HG03521 (cell line): ENCODE measurements at regions not wholly inside any gene's neighbourhood (a gene's known extent, or its start where the extent isn't known, plus 50 kb on each side); places are given as distances from the start of the nearest gene placed in this dataset.

Experiments
- ATAC-seq: cut with Tn5 transposase; IDR thresholded peaks from one replicate; pipeline ENCODE4 v1.9.1; 2021; ENCODE audit warnings: mild to moderate bottlenecking, moderate library complexity; ENCODE audit not compliant: unreplicated experiment

DNA sequence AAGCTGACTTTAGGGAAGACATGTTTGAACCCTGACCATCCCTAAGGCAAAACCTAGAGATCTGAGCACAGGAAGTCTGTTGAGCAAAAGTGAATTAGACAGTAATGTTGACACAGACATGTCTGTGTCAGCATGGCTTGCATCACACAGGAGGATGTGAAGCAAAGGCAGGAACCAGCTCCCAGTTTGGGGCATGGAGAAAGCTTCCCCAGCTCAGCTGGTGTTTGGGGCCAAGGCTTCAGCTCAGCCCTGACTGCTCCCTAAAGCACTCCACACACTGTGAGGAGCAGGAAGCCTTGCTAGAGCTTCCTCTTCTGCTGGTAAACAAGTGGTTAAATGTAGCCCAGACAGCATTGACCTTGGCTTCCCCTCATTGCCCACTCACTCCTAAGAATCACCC lies 153.8 kb upstream of the UBL3 start:
- no peak for ATAC-seq

- ATAC-seq, result no peak
Observed at GRCh38 chr13:30002577-30002976, 152.2 kb upstream of the UBL3 start.

GRCh38 chr13:30000370-30000765 lies 150.0 kb upstream of the UBL3 start:
- ATAC-seq, result no peak

- ATAC-seq, result no peak
Observed at GRCh38 chr13:29999492-30000369, 149.3 kb upstream of the UBL3 start.

- ATAC-seq, result no peak
Observed at GRCh38 chr13:29996316-29996715, 145.9 kb upstream of the UBL3 start.

DNA sequence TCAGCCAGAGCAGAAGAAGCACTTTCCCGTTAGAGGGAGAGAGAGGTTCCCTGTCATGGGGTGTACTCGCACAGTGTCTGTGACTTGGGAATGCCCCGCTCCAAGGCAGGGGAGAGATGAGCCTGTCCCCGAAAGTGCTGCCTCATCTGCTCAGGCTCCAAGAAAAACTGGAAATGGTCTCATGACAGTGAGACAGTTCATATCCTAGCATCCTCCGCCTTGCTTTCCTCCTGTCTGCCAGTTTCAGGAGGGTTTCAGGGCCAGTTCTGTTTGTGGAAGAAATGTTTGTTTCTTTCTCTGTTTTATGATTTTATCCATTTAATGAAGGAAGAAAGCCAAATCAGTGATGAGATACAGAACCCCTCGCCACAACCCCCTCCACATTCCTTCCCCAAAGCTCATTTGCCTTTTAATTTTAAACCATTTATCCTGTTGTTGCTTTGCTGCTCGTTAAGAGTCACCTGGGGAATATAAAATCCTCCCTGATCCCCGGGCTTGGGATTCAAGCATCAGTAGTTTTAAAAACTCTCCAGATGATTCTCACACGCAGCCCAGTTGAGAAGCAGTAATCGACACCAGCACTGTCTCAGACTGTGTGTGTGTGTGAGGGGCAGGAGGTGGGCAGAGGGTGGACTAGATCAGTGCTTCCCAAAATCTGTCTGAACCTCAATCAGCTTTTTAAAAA lies 144.6 kb upstream of the UBL3 start:
- no peak for ATAC-seq

GRCh38 chr13:29993716-29994488 lies 143.5 kb upstream of the UBL3 start:
- no peak for ATAC-seq

DNA sequence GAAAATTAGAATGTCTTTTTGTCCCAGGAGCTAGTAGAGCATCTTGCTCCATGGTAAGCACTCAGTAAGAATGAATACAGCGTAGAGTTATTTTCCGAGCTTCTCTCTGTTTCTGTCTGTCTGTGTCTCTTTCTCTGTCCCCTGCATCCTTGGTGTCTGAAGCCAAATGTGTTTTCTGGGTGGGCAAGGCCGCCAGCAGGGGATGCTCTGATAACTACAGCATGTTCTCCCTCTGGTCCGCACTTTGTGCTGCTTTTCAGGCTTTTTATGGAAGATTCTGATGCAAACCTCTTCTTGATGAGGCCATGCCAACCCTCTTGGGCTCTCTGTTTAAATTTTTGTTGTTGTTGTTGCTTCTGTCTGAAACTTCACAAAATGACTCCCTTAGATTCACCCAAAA lies 142.8 kb upstream of the UBL3 start:
- no peak for ATAC-seq

DNA sequence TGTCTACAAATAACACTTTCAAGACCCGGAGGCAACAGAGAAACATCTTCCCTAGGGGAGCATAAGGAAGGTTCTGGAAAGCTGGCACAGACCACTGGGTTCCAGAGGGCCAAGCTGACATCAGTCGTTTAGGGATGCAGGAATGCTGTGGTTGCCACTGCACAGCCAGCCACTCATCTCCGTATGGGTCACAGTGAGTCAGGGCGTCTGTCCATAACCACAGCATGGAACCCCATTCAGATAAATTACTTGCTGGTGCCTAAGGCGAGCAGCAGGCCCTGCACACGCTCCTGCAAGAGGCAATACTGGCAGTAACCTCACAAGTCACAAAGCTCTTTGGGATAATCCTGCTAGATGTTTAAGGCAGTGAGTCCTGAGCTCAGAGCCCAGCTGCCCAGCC lies 140.9 kb upstream of the UBL3 start:
- ATAC-seq, result no peak

- no peak for ATAC-seq
Observed at GRCh38 chr13:29987340-29987739, 136.9 kb upstream of the UBL3 start.

DNA sequence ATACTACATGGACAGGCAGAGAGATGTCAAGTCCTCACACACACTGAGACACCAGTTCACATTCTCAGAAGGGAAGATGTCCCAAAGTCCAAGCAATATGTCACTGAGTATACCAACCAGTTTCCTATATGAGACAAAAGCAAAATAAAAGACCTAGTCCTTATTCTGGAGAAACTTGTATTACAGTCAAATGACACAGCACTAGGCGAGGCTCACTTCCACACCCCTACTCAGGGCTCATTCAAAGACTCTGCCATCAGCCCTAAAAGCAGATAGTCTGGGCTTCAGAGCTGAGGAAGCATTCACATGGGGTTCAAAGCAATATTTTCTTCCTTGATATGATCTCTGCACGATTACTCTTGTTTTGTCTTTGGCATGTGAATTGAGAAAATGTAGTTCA lies 129.9 kb upstream of the UBL3 start:
- ATAC-seq, result no peak

DNA sequence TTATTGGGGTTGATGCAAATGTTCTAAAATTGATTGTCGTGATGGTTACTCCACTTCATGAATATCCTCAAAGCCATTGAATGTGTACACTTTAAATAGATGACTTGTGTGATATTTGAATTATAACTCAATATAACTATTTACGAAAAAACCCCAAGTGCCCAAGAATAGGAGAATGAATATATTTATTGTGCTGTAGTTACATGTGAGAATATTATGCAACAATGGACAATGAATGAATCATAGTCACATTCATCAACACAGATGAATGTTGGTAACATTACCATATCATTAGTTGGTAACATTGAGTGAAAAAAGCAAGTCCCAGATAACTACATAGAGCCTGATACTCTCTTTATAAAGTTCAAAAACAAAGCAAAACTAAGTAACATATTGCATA lies 127.8 kb upstream of the UBL3 start:
- ATAC-seq, result no peak

GRCh38 chr13:29977476-29978120 lies 127.2 kb upstream of the UBL3 start:
- no peak for ATAC-seq

- no peak for ATAC-seq
Observed at GRCh38 chr13:29976535-29976934, 126.1 kb upstream of the UBL3 start.

- no peak for ATAC-seq
Observed at GRCh38 chr13:29975283-29975682, 124.9 kb upstream of the UBL3 start.

GRCh38 chr13:29969286-29969685 lies 118.9 kb upstream of the UBL3 start:
- no peak for ATAC-seq

DNA sequence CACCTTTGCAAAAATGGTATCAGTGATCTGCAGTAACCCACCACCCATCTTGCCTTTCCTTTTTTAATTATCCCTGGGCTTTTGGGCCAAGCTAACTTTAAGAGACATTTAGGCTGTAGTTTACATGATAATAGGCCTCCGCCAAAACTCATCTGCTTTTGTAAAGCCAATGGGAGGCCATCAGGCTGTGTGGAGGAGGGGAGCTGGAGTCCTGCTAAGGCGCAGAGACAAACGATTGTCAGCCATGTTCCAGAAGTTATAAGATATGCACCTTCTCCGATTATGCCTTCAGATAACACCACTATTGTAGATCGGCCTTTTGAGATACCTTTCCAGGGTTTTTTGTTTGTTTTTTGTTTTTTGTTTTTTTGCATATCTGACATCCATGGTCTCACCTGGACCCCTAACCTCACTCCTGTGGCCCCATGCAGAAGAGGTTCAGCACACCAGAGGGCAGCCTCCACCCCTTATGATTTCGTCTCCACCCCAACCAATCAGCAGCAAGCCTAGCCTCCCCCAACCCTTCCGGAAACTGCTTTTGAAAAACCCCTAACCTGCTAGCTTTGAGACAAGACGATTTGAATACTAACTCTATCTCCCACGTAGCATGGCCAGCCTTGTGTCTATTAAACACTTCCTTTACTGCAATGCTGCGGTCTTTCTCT lies 113.9 kb upstream of the UBL3 start:
- ATAC-seq, result no peak

DNA sequence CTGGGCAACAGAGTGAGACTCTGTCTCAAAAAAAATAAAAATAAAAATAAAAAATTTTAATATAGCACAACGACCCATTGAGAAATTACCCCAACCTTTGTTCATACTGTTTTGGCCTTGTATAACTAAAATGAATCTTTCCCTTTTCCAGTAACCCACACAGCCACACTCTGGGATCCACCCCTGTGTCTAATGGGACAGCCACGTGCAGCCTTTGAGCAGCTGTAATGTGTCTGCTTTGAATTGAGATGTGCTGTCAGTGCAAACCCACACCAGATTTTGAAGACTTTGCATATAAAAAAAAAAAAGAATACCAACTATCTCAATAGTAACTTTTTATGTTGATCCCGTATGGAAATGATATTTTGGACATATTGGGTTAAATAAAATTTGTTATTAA lies 112.7 kb upstream of the UBL3 start:
- ATAC-seq, result no peak

- no peak for ATAC-seq
Observed at GRCh38 chr13:29961036-29961670, 110.7 kb upstream of the UBL3 start.

DNA sequence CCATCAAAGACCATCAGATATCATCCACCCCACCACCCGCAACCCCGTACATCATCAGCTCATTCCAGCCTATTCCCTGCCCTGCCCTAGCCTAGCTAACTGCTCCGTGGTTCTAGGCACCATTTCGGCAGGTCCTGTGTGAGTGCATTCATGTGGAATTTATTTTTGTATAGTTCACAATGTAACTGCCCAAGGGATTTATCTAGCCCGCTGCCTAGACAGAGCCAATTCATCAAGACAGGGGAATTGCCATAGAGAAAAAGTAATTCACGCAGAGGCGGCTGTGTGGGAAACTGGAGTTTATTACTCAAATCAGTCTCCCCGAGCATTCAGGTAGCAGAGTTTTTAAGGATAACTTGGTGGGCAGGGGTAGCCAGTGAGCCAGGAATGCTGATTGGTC lies 109.2 kb upstream of the UBL3 start:
- no peak for ATAC-seq
